ENCODE measurements at regions not wholly inside any gene's neighbourhood (a gene's known extent, or its start where the extent isn't known, plus 50 kb on each side); places are given as distances from the start of the nearest gene placed in this dataset.

- H3K36me3 ChIP-seq (ENCODE audit: control insufficient read depth, low read length): no peaks in the 10 kb centered on the region
Measured at GRCh38 chr5:73323466-73323865, 125.1 kb downstream of the FOXD1 start.

DNA sequence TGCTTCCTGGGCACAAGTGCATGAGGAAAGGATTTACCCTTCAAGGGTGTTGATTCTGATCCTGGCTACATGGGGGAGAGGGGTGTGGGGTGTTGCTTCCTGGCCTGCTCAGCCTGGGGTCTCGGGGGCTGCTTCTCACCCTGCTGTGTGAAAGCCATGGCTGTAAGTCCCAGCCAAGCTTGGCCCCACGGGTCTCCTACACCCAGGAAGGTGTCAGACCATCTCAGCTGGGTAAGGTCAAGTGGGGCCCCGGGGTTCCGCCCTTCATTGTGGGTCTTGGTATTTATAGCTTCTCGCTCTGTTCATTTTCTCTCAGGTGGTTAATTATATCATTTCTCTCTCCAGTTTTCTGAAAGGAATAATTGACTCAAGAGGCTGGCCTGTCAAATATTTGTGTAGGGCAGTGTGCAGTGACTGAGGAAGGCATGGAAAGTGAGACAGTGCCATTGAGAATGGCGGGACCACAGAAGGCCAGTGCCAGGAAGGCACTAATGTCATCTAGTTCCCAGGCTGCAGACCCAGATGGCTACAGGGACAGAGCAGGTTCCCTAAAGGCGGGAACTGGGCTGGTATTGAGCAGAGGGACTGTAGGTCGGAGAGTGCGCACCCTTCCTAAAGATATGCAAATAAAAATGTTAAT is 126.0 kb downstream of the FOXD1 start:
- H3K9me2 ChIP-seq (replicated peaks; ENCODE audit: control insufficient read depth, low read length): no peaks in the 10 kb centered on the region
- peaks cover 5% of the 10 kb centered on the region; the same call in 1 of the 2 replicates for H3K27me3 ChIP-seq (ENCODE audit: control insufficient read depth, low read length)
- H4K20me1 ChIP-seq (ENCODE audit: control insufficient read depth, insufficient read depth, low read depth, low read length): no peaks in the 10 kb centered on the region
- H3K27ac ChIP-seq (ENCODE audit: low read depth, low read length): no peak overlapping the region
- H3F3A ChIP-seq (ENCODE audit: control insufficient read depth, insufficient read depth): no peaks in the 10 kb centered on the region
- H3K9me3 ChIP-seq (ENCODE audit: control insufficient read depth, insufficient read depth, low read length): no peaks in the 10 kb centered on the region
- no peaks in the 10 kb centered on the region for H3K4me1 ChIP-seq (ENCODE audit: control insufficient read depth, low read length)
- H3K36me3 ChIP-seq (ENCODE audit: control insufficient read depth, low read length): no peaks in the 10 kb centered on the region
- no peak overlapping the region for H3K4me2 ChIP-seq (ENCODE audit: low read length)
- TF ChIP-seq CTCF (IDR thresholded peaks at IDR 0.05; ENCODE audit: low read depth, low read length, poor library complexity, severe bottlenecking) (no peak), EZH2phosphoT487 (IDR thresholded peaks at IDR 0.05; ENCODE audit: borderline replicate concordance, low read length) (no peak)
- H3K4me3 ChIP-seq (ENCODE audit: low read length): no peak overlapping the region
- H3K79me2 ChIP-seq (ENCODE audit: control insufficient read depth, low read length): no peaks in the 10 kb centered on the region

More at GRCh38 chr5:73323466-73323865, 125.1 kb downstream of the FOXD1 start:
- Histone ChIP-seq H3K4me2 (ENCODE audit: low read length) (no peak overlapping the region), H3K9me2 (replicated peaks; ENCODE audit: control insufficient read depth, low read length) (no peaks in the 10 kb centered on the region), H3K27ac (ENCODE audit: low read depth, low read length) (no peak overlapping the region), H3K4me1 (ENCODE audit: control insufficient read depth, low read length) (no peaks in the 10 kb centered on the region), H3K9me3 (ENCODE audit: control insufficient read depth, insufficient read depth, low read length) (no peaks in the 10 kb centered on the region), H3K27me3 (ENCODE audit: control insufficient read depth, low read length) (peaks cover 5% of the 10 kb centered on the region; the same call in 1 of the 2 replicates), H3F3A (ENCODE audit: control insufficient read depth, insufficient read depth) (no peaks in the 10 kb centered on the region), H3K79me2 (ENCODE audit: control insufficient read depth, low read length) (no peaks in the 10 kb centered on the region), H3K4me3 (ENCODE audit: low read length) (no peak overlapping the region), H4K20me1 (ENCODE audit: control insufficient read depth, insufficient read depth, low read depth, low read length) (no peaks in the 10 kb centered on the region)
- no peak for TF ChIP-seq EZH2phosphoT487 (IDR thresholded peaks at IDR 0.05; ENCODE audit: borderline replicate concordance, low read length)
- TF ChIP-seq CTCF (IDR thresholded peaks at IDR 0.05; ENCODE audit: low read depth, low read length, poor library complexity, severe bottlenecking): no peak

DNA sequence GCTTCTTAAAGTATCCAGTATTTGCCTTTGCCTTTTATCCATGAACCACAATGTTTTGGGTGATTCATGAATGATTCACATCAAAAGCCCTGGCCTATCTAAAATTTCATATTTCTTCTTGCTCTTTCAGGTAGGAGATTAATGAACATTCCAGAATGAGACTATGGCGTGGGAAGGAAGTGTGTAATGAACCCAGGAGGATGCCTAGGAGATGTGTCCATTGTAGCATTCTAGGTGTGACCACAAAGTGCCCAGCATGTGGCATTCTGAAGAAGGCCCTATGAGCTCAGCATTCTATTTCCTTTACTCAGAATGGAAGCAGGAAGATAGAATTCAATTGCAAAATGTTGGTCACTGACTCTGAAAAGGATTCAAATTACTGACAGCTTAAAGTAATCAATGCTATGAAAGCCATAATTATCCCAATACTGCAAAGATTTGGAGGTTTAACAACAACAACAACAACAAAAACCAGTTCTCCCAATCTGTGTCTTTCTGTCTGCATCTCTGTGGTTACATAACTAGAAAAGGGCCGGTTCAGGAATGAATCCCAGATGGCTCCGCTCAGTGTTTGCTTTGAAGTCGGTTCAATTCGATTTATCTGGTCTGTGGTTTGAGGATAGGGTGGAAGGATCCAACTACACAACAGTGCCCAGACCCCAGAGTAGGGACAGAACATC is 126.7 kb downstream of the FOXD1 start:
- no peaks in the 10 kb centered on the region for H3K36me3 ChIP-seq (ENCODE audit: control insufficient read depth, low read length)
- no peaks in the 10 kb centered on the region for H3K4me1 ChIP-seq (ENCODE audit: control insufficient read depth, low read length)
- no peaks in the 10 kb centered on the region for H3K79me2 ChIP-seq (ENCODE audit: control insufficient read depth, low read length)
- TF ChIP-seq CTCF (IDR thresholded peaks at IDR 0.05; ENCODE audit: low read depth, low read length, poor library complexity, severe bottlenecking) (no peak), EZH2phosphoT487 (IDR thresholded peaks at IDR 0.05; ENCODE audit: borderline replicate concordance, low read length) (no peak)
- H3F3A ChIP-seq (ENCODE audit: control insufficient read depth, insufficient read depth): no peaks in the 10 kb centered on the region
- H3K4me3 ChIP-seq (ENCODE audit: low read length): no peak overlapping the region
- H3K9me2 ChIP-seq (replicated peaks; ENCODE audit: control insufficient read depth, low read length): no peaks in the 10 kb centered on the region
- no peaks in the 10 kb centered on the region for H4K20me1 ChIP-seq (ENCODE audit: control insufficient read depth, insufficient read depth, low read depth, low read length)
- no peak overlapping the region for H3K27ac ChIP-seq (ENCODE audit: low read depth, low read length)
- H3K27me3 ChIP-seq (ENCODE audit: control insufficient read depth, low read length): peaks cover 5% of the 10 kb centered on the region; the same call in 1 of the 2 replicates
- no peak overlapping the region for H3K4me2 ChIP-seq (ENCODE audit: low read length)
- no peaks in the 10 kb centered on the region for H3K9me3 ChIP-seq (ENCODE audit: control insufficient read depth, insufficient read depth, low read length)
